GM12873 (cell line): ENCODE measurements at regions not wholly inside any gene's neighbourhood (a gene's known extent, or its start where the extent isn't known, plus 50 kb on each side); places are given as distances from the start of the nearest gene placed in this dataset.

ENCODE experiments used
- CTCF ChIP-seq: IDR thresholded peaks from 2 replicates; pipeline ENCODE4 v1.5.1; 2012; ENCODE audit warnings: low read depth, mild to moderate bottlenecking, moderate library complexity, low read length, control low read depth; ENCODE audit not compliant: insufficient read depth; ENCODE audit errors: missing control alignments

- no peak for TF ChIP-seq CTCF
Observed at GRCh38 chr14:105601360-105602242, 75.2 kb downstream of the TMEM121 start.

GRCh38 chr14:105602243-105602750 is 75.9 kb downstream of the TMEM121 start:
- no peak for TF ChIP-seq CTCF

- TF ChIP-seq CTCF = no peak
Observed at GRCh38 chr14:105602799-105603793, 76.7 kb downstream of the TMEM121 start.

- TF ChIP-seq CTCF = no peak
Observed at GRCh38 chr14:105605464-105606304, 79.3 kb downstream of the TMEM121 start.

- no peak for TF ChIP-seq CTCF
Observed at GRCh38 chr14:105616802-105617192, 90.4 kb downstream of the TMEM121 start.

- no peak for TF ChIP-seq CTCF
Observed at GRCh38 chr14:105617201-105617777, 90.9 kb downstream of the TMEM121 start.
